NCI-H526 (cell line): ENCODE measurements at regions not wholly inside any gene's neighbourhood (a gene's known extent, or its start where the extent isn't known, plus 50 kb on each side); places are given as distances from the start of the nearest gene placed in this dataset.

Experiments used
- DNase-seq, 2 experiments: peaks; one replicate each; lab custom pipeline; 2025; lab: John Stamatoyannopoulos, UW

DNA sequence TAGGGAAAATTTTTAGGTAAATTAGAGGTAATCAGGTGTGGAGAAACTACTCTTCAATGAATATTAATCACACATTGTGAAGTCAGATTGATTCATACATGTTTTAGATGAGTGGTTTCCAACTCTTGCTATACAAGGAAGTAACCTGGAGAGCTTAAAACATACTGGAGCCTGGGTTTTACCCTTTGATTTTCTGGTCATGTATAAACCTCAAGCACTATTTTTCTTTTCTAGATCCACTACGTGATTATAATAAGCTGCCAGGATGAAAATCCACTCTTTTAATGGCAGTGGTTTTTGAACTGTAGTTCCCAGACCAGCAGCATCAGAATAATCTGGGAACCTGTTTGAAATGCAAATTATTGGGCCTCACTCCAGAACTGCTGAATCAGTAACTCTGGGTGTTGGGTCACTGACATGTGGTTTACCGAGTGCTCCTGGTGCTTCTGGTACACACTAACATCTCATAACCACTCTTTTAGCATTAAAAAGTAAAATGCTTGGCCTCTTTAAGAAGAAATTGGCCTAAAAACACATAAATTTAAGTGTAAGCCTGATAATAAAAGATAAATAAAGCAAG is 63.4 kb downstream of the DCAF12L1 start:
- peak; percentile 0 to 12 for DNase-seq

- no peak for DNase-seq
Measured at GRCh38 chrX:126485409-126485808, 67.2 kb downstream of the DCAF12L1 start.

DNA sequence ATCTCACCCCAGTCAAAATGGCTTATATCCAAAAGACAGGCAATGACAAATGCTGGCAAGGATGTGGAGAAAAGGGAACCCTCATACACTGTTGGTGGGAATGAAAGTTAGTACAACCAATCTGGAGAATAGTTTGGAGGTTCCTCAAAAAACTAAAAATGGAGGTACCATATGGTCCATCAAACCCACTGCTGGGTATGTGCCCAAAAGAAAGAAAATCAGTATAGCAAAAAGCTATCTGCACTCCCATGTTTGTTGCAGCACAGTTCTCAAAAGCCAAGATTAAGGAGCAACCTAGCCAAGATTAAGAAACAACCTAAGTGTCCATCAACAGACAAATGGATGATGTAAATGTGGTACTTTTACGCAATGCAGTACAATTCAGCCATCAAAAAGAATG is 70.7 kb downstream of the DCAF12L1 start:
- DNase-seq, result no peak

- DNase-seq, result peak; percentile 59 to 65
Measured at GRCh38 chrX:126459896-126460826, 92.5 kb downstream of the DCAF12L1 start.

DNA sequence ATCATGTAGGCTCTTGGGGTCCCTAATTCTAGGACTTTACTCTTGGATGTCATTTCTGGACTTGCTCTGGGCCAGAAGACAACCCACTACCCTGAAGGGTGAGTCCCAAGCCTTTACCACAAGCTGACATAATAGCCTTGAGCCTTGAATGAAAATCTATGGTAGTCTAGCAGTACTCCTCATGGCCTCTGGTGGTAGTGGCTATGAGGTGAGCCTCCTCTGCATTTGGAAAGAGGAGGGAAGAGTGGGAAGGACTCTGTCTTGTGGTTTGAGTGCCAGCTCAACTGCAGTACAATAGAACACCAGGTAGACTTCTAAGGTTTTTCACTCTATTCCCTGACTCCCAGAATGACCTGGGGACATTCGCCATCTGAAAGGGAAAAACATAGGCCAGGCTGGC is 96.5 kb downstream of the DCAF12L1 start:
- DNase-seq, result no peak

DNA sequence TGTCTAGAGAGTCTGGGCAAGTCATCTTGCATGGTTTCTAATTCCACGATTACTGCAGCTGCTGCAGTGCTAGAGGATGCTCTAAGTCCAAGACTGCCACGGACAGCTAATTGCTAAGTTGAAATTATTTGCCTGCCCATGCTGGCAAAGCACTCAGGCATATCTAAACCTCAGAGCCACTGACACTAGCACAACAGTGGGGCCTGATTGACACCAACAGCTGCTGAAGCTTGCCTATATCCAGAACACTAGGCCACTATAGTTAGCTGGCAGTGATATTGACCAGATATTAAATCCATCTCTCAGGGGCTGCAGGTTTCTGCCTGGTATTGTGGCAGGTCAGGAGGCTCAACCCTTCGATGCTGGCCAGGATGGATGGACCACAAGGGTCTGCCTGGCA is 103.9 kb downstream of the DCAF12L1 start:
- DNase-seq, result peak; percentile 9 to 60
